ENCODE measurements at regions not wholly inside any gene's neighbourhood (a gene's known extent, or its start where the extent isn't known, plus 50 kb on each side); places are given as distances from the start of the nearest gene placed in this dataset.

- no peak for DNase-seq
These were observed 133.6 kb upstream of the SSTR1 start for GRCh38 chr14:38074081-38074480.

- DNase-seq, result no peak
These were observed 132.9 kb upstream of the SSTR1 start for GRCh38 chr14:38074754-38075153.

- no peak for DNase-seq
These were observed 129.3 kb upstream of the SSTR1 start for GRCh38 chr14:38078393-38078792.

GRCh38 chr14:38079268-38079667, 128.4 kb upstream of the SSTR1 start:
- DNase-seq, result no peak

- DNase-seq, result no peak
These were observed 127.8 kb upstream of the SSTR1 start for GRCh38 chr14:38079886-38080285.

GRCh38 chr14:38080696-38081095, 127.0 kb upstream of the SSTR1 start:
- no peak for DNase-seq

- DNase-seq, result no peak
These were observed 124.7 kb upstream of the SSTR1 start for GRCh38 chr14:38083039-38083438.

GRCh38 chr14:38089123-38089522, 118.6 kb upstream of the SSTR1 start:
- DNase-seq, result no peak

GRCh38 chr14:38090506-38090905, 117.2 kb upstream of the SSTR1 start:
- no peak for DNase-seq

- DNase-seq, result no peak
These were observed 109.4 kb upstream of the SSTR1 start for GRCh38 chr14:38098074-38098836.

GRCh38 chr14:38101679-38102078, 106.0 kb upstream of the SSTR1 start:
- no peak for DNase-seq

GRCh38 chr14:38103542-38104225, 104.0 kb upstream of the SSTR1 start:
- no peak for DNase-seq

- DNase-seq, result no peak
These were observed 102.5 kb upstream of the SSTR1 start for GRCh38 chr14:38105106-38105702.

- no peak for DNase-seq
These were observed 100.5 kb upstream of the SSTR1 start for GRCh38 chr14:38107216-38107631.

- DNase-seq, result no peak
These were observed 99.0 kb upstream of the SSTR1 start for GRCh38 chr14:38108681-38109080.

GRCh38 chr14:38110258-38110657, 97.4 kb upstream of the SSTR1 start:
- no peak for DNase-seq

GRCh38 chr14:38111046-38111445, 96.7 kb upstream of the SSTR1 start:
- DNase-seq, result no peak

- DNase-seq, result no peak
These were observed 94.2 kb upstream of the SSTR1 start for GRCh38 chr14:38113546-38113945.

GRCh38 chr14:38116895-38117294, 90.8 kb upstream of the SSTR1 start:
- no peak for DNase-seq

- DNase-seq, result no peak
These were observed 87.6 kb upstream of the SSTR1 start for GRCh38 chr14:38120109-38120508.

- no peak for DNase-seq
These were observed 86.2 kb upstream of the SSTR1 start for GRCh38 chr14:38121320-38122020.

GRCh38 chr14:38122241-38122640, 85.5 kb upstream of the SSTR1 start:
- DNase-seq, result no peak

GRCh38 chr14:38124506-38124905, 83.2 kb upstream of the SSTR1 start:
- no peak for DNase-seq

Data from midbrain (tissue), 1 donor.